Endothelial cell of umbilical vein (primary cell): ENCODE measurements at regions not wholly inside any gene's neighbourhood (a gene's known extent, or its start where the extent isn't known, plus 50 kb on each side); places are given as distances from the start of the nearest gene placed in this dataset.

Source experiments
- BruUV-seq: library from RNA; stranded (reverse); fragments of 400-500 nt; replicated peaks from 2 replicates; lab custom pipeline; 2021; lab: Mats Ljungman, UMichigan
- CTCF ChIA-PET: fragments of 300-600, 350-600 bp; sonication (Branson Sonifier 250); formaldehyde crosslinking; loops from one replicate; lab custom pipeline; 2021; ENCODE audit warnings: antibody characterized with exemption, inconsistent platforms; lab: Charles Lee
- POLR2A ChIA-PET: fragments of 300-600, 350-600 bp; sonication (Branson Sonifier 250); formaldehyde crosslinking; loops from one replicate; lab custom pipeline; 2021; ENCODE audit warnings: antibody characterized with exemption, inconsistent platforms; lab: Charles Lee
- DNase-seq: peaks from one replicate; pipeline ENCODE4 v3.0.0-alpha.2; 2011; ENCODE audit warnings: low read depth, low spot score
- FAIRE-seq: peaks from 2 replicates; lab custom pipeline; 2011; peaks lifted over from hg19 to GRCh38; lab: Jason Lieb, UNC
- H2AFZ ChIP-seq: 2 replicates; pipeline ENCODE4 v1.6.0; 2012; ENCODE audit warnings: low read depth, low read length, control low read depth, inconsistent platforms
- H3K27ac ChIP-seq: 2 replicates; pipeline ENCODE4 v1.5.1; 2011; ENCODE audit warnings: low read depth, mild to moderate bottlenecking, control low read depth, low read length, moderate library complexity; ENCODE audit not compliant: insufficient read depth
- H3K27me3 ChIP-seq, 2 experiments: 2 replicates each; pipeline versions ENCODE4 v1.6.0 to v1.6.1; 2011; ENCODE audit warnings: low read length in 2 of 2, mixed read lengths in 1 of 2; ENCODE audit not compliant: control insufficient read depth in 2 of 2, insufficient read depth in 2 of 2
- H3K36me3 ChIP-seq, 2 experiments: 2 replicates in 1 of 2; 3 replicates in 1 of 2; pipeline ENCODE4 v1.5.1; 2011; ENCODE audit warnings: low read length in 2 of 2, mild to moderate bottlenecking in 1 of 2, moderate library complexity in 1 of 2; ENCODE audit not compliant: control insufficient read depth in 2 of 2, insufficient read depth in 2 of 2; ENCODE audit errors: extremely low read depth in 1 of 2
- H3K4me1 ChIP-seq: 3 replicates; pipeline ENCODE4 v1.5.1; 2011; ENCODE audit warnings: mild to moderate bottlenecking, low read length; ENCODE audit not compliant: control insufficient read depth, insufficient read depth; ENCODE audit errors: extremely low read depth
- H3K4me2 ChIP-seq: 2 replicates; pipeline ENCODE4 v1.6.1; 2011; ENCODE audit warnings: low read length, control low read depth, mixed read lengths; ENCODE audit not compliant: insufficient read depth
- H3K4me3 ChIP-seq, 3 experiments: fragments of 200-600 bp in 1 of 3; sonication (generic), shearing (Covaris generic) in 1 of 3; replicated peaks in 1 of 3; 2 replicates each; pipeline ENCODE4 v1.5.1; 2011 to 2016; ENCODE audit warnings: control low read depth in 3 of 3, low read length in 3 of 3, mild to moderate bottlenecking in 2 of 3, inconsistent platforms in 1 of 3, low read depth in 1 of 3, moderate library complexity in 1 of 3; ENCODE audit not compliant: insufficient read depth in 1 of 3
- H3K79me2 ChIP-seq: 2 replicates; pipeline ENCODE4 v1.6.0; 2012; ENCODE audit warnings: low read length, inconsistent platforms; ENCODE audit not compliant: control insufficient read depth, insufficient read depth
- H3K9ac ChIP-seq: replicated peaks from 2 replicates; pipeline ENCODE3; 2011; ENCODE audit warnings: low read length, control low read depth; ENCODE audit not compliant: insufficient read depth; ENCODE audit errors: extremely low read depth
- H3K9me1 ChIP-seq: replicated peaks from 3 replicates; pipeline ENCODE4 v1.6.0; 2011; ENCODE audit warnings: mild to moderate bottlenecking, low read length; ENCODE audit not compliant: control insufficient read depth, insufficient read depth; ENCODE audit errors: extremely low read depth
- H3K9me3 ChIP-seq: replicated peaks from 2 replicates; pipeline ENCODE4 v1.5.1; 2012; ENCODE audit warnings: low read length, inconsistent platforms; ENCODE audit not compliant: control insufficient read depth, insufficient read depth
- H4K20me1 ChIP-seq: replicated peaks from 2 replicates; pipeline ENCODE3; 2011; ENCODE audit warnings: mild to moderate bottlenecking, low read length; ENCODE audit not compliant: control insufficient read depth, insufficient read depth; ENCODE audit errors: extremely low read depth
- CTCF ChIP-seq, 2 donors: IDR thresholded peaks; 1 replicate in 1 of 2; 2 replicates in 1 of 2; pipeline ENCODE4 v1.5.1; 2011; ENCODE audit warnings: low read length in 2 of 2, mild to moderate bottlenecking in 2 of 2, moderate library complexity in 2 of 2, control low read depth in 1 of 2, inconsistent platforms in 1 of 2, low read depth in 1 of 2; ENCODE audit not compliant: insufficient read depth in 1 of 2; ENCODE audit errors: extremely low read depth in 1 of 2
- EZH2 ChIP-seq: IDR thresholded peaks from 2 replicates; pipeline ENCODE4 v1.6.1; 2012; ENCODE audit warnings: borderline replicate concordance, low read depth, mild to moderate bottlenecking, moderate library complexity, low read length, inconsistent platforms; ENCODE audit not compliant: severe bottlenecking
- FOS ChIP-seq: IDR thresholded peaks from 2 replicates; pipeline ENCODE4 v1.6.1; 2011; ENCODE audit warnings: mild to moderate bottlenecking, low read length, moderate library complexity, borderline replicate concordance; ENCODE audit not compliant: insufficient read depth
- GATA2 ChIP-seq: IDR thresholded peaks from 2 replicates; pipeline ENCODE4 v1.7.0; 2011; ENCODE audit warnings: low read depth, mild to moderate bottlenecking, moderate library complexity, mixed read lengths, low read length; ENCODE audit not compliant: insufficient read length, insufficient read depth
- JUN ChIP-seq: IDR thresholded peaks from 2 replicates; pipeline ENCODE4 v1.6.1; 2011; ENCODE audit warnings: borderline replicate concordance, low read depth; ENCODE audit not compliant: insufficient read length, insufficient read depth
- MAX ChIP-seq: IDR thresholded peaks from 2 replicates; pipeline ENCODE4 v1.6.1; 2011; ENCODE audit not compliant: insufficient read depth, insufficient read length
- MYC ChIP-seq: IDR thresholded peaks from one replicate; pipeline ENCODE4 v1.6.1; 2011; ENCODE audit warnings: mild to moderate bottlenecking, low read depth, low read length
- POLR2A ChIP-seq: IDR thresholded peaks from 2 replicates; pipeline ENCODE4 v1.6.1; 2012; ENCODE audit warnings: low read depth, mild to moderate bottlenecking, control low read depth, low read length
- POLR2AphosphoS5 ChIP-seq: IDR thresholded peaks from 2 replicates; pipeline ENCODE4 v1.6.1; 2012; ENCODE audit warnings: low read depth, mild to moderate bottlenecking, control low read depth, low read length, moderate library complexity; ENCODE audit not compliant: insufficient read depth
- dilution Hi-C: fragments of 300-500 bp; cut with MboI; formaldehyde crosslinking; loops from one replicate; pipeline ENCODE4 v1.15.0; 2019; ENCODE audit warnings: low sequenced_read_pairs; ENCODE audit not compliant: extremely low pct_ligation_motif_present
- intact Hi-C: fragments of 100-400 bp; cut with micrococcal nuclease; formaldehyde crosslinking; loops from one replicate; pipeline ENCODE4 v1.10.0; 2022

GRCh38 chr7:68143345-68143744, 1146.7 kb downstream of the TYW1 start:
- FAIRE-seq (no peak), DNase-seq (no peak)
- Histone ChIP-seq H3K9me1 (no peaks in the 10 kb centered on the region), H3K79me2 (no peaks in the 10 kb centered on the region), H3K36me3 (no peaks in the 10 kb centered on the region), H3K4me2 (no peak overlapping the region), H3K9me3 (peaks cover 3% of the 10 kb centered on the region), H3K27ac (no peak overlapping the region), H2AFZ (no peak overlapping the region), H3K4me1 (no peaks in the 10 kb centered on the region), H4K20me1 (no peaks in the 10 kb centered on the region), H3K27me3 (no peaks in the 10 kb centered on the region), H3K9ac (no peak overlapping the region), H3K4me3 (no peak overlapping the region)
- intact Hi-C loops, result no loop called here
- CTCF ChIA-PET, result no interaction called here
- no peak for TF ChIP-seq CTCF (IDR thresholded peaks at IDR 0.05; ENCODE audit: extremely low read depth in 1 of 2, insufficient read depth in 1 of 2, low read depth in 1 of 2, low read length in 2 of 2)
- TF ChIP-seq MAX, result no peak
- TF ChIP-seq EZH2, result no peak
- no peak for TF ChIP-seq POLR2AphosphoS5
- TF ChIP-seq POLR2A, result no peak
- no peak for TF ChIP-seq MYC
- TF ChIP-seq FOS, result no peak
- TF ChIP-seq JUN, result no peak
- no peak for TF ChIP-seq GATA2
- dilution Hi-C loops, result no loop called here
- POLR2A ChIA-PET, result no interaction called here
- no TSS peak for BruUV-seq
